ENCODE measurements at regions not wholly inside any gene's neighbourhood (a gene's known extent, or its start where the extent isn't known, plus 50 kb on each side); places are given as distances from the start of the nearest gene placed in this dataset.

GRCh38 chr4:10184501-10184938, 67.9 kb upstream of the WDR1 start (continued):
- TF ChIP-seq FOS (IDR thresholded peaks at IDR 0.05; ENCODE audit: borderline replicate concordance, extremely low read depth, insufficient read length) (no peak), BCL11A (IDR thresholded peaks at IDR 0.05; ENCODE audit: low read depth, low read length) (no peak), NBN (IDR thresholded peaks at IDR 0.05) (no peak), ATF7 (IDR thresholded peaks at IDR 0.05; ENCODE audit: low read depth) (no peak), ASH2L (IDR thresholded peaks at IDR 0.05; ENCODE audit: borderline replicate concordance, low read depth) (no peak)

- intact Hi-C loops (cut with micrococcal nuclease; ENCODE audit: unreplicated experiment) (no loop called here), in situ Hi-C loops (cut with MboI) (no loop called here)
- POLR2A ChIA-PET, result no interaction called here
- Histone ChIP-seq H3K4me1 (ENCODE audit: control insufficient read depth, insufficient read depth, low read length) (peaks cover 7% of the 10 kb centered on the region; the same call in 1 of the 2 replicates), H3K4me3 (no peak overlapping the region), H3K9me3 (replicated peaks; ENCODE audit: control insufficient read depth, insufficient read depth, low read length) (no peaks in the 10 kb centered on the region; the same call in 2 of the 3 replicates), H3K36me3 (ENCODE audit: control insufficient read depth in 2 of 2, insufficient read depth in 2 of 2, low read length in 1 of 2) (no peaks in the 10 kb centered on the region), H4K20me1 (ENCODE audit: control insufficient read depth, insufficient read depth) (no peaks in the 10 kb centered on the region), H3K27ac (ENCODE audit: control insufficient read depth, insufficient read depth) (no peak overlapping the region), H3K9ac (ENCODE audit: control insufficient read depth, insufficient read depth, low read length) (no peak overlapping the region), H3K4me2 (ENCODE audit: control insufficient read depth, insufficient read depth) (no peak overlapping the region), H3K27me3 (replicated peaks in 1 of 2; ENCODE audit: control insufficient read depth in 2 of 2, insufficient read depth in 2 of 2, low read length in 1 of 2) (no peaks in the 10 kb centered on the region), H3K79me2 (ENCODE audit: control insufficient read depth, insufficient read depth, low read length) (no peaks in the 10 kb centered on the region), H2AFZ (ENCODE audit: control insufficient read depth, low read depth, low read length) (no peak overlapping the region)
- WGBS (ENCODE audit: insufficient coverage, insufficient replicate concordance, low lambda C conversion rate, missing lambda C conversion rate), result 13% methylated on average over 5 of the region's 5 CpGs
- DNase-seq (ENCODE audit: low read depth, low spot score), result no peak
- no TSS peak for BruUV-seq (replicated peaks)
- RAD21 ChIA-PET (ENCODE audit: unreplicated experiment), result no interaction called here
- FAIRE-seq, result no peak
- TF ChIP-seq CBFB (IDR thresholded peaks at IDR 0.05; ENCODE audit: low read depth) (no peak), IRF3 (IDR thresholded peaks at IDR 0.05) (no peak), NR2F1 (conservative IDR thresholded peaks at IDR 0.05) (no peak)
- no peak for ATAC-seq
- SMC1A ChIA-PET (ENCODE audit: uncharacterized antibody, unreplicated experiment), result no interaction called here
- CTCF ChIA-PET, result interaction anchor here (1.4 kb wide), 1 partner anchor 16 kb away, joined by 3 read pairs; no protein-coding TSS in a partner anchor
Observed at GRCh38 chr4:10184041-10184440, 67.4 kb upstream of the WDR1 start.
